Retinal pigment epithelial cell (primary cell): ENCODE measurements at regions not wholly inside any gene's neighbourhood (a gene's known extent, or its start where the extent isn't known, plus 50 kb on each side); places are given as distances from the start of the nearest gene placed in this dataset.
"Not testable (repeated sequence)": the region's sequence is repeated elsewhere in the genome, so short reads cannot be mapped to it uniquely, and the experiment has no call there.

ENCODE experiments used
- DNase-seq: peaks from one replicate; pipeline ENCODE4 v3.0.0-alpha.2; 2010; ENCODE audit warnings: low read depth
- H3K4me3 ChIP-seq: 2 replicates; pipeline ENCODE4 v1.5.1; 2011; ENCODE audit warnings: mild to moderate bottlenecking, low read length, control low read depth, moderate library complexity
- TF ChIP-seq, protein P1 (sequence below): conservative IDR thresholded peaks from 2 replicates; pipeline ENCODE4 v1.5.1; 2011; ENCODE audit warnings: low read depth, low read length, control low read depth, inconsistent platforms

- DNase-seq = not testable (repeated sequence)
Measured at GRCh38 chr1:143728802-143729448, 242.9 kb downstream of the FAM72C start.

GRCh38 chr1:143727263-143727662 lies 244.5 kb downstream of the FAM72C start:
- no peak overlapping the region for H3K4me3 ChIP-seq
- no peak for DNase-seq
- TF ChIP-seq, protein P1, sequence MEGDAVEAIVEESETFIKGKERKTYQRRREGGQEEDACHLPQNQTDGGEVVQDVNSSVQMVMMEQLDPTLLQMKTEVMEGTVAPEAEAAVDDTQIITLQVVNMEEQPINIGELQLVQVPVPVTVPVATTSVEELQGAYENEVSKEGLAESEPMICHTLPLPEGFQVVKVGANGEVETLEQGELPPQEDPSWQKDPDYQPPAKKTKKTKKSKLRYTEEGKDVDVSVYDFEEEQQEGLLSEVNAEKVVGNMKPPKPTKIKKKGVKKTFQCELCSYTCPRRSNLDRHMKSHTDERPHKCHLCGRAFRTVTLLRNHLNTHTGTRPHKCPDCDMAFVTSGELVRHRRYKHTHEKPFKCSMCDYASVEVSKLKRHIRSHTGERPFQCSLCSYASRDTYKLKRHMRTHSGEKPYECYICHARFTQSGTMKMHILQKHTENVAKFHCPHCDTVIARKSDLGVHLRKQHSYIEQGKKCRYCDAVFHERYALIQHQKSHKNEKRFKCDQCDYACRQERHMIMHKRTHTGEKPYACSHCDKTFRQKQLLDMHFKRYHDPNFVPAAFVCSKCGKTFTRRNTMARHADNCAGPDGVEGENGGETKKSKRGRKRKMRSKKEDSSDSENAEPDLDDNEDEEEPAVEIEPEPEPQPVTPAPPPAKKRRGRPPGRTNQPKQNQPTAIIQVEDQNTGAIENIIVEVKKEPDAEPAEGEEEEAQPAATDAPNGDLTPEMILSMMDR = no peak

More at GRCh38 chr1:143728802-143729448, 242.9 kb downstream of the FAM72C start:
- not testable (repeated sequence) for H3K4me3 ChIP-seq

DNA sequence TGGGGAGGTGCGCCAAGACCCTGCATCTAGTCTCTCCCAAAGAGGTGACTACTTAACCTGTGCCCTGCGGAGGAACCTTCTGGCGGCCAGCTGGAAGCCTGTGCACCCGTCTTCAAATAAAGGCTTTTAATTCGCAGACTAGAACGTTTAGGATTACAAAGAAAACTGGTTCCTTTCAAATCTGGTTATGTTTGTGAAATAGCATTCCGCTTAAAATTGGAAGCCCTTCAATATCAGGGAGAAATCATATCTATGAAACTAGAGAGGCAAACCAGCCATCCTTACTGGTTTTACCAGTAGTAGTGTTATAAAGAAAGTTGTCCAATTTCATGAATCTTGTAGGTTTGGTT lies 250.8 kb downstream of the FAM72C start:
- H3K4me3 ChIP-seq = no peak overlapping the region
- TF ChIP-seq, protein P1 = no peak
- no peak for DNase-seq

DNA sequence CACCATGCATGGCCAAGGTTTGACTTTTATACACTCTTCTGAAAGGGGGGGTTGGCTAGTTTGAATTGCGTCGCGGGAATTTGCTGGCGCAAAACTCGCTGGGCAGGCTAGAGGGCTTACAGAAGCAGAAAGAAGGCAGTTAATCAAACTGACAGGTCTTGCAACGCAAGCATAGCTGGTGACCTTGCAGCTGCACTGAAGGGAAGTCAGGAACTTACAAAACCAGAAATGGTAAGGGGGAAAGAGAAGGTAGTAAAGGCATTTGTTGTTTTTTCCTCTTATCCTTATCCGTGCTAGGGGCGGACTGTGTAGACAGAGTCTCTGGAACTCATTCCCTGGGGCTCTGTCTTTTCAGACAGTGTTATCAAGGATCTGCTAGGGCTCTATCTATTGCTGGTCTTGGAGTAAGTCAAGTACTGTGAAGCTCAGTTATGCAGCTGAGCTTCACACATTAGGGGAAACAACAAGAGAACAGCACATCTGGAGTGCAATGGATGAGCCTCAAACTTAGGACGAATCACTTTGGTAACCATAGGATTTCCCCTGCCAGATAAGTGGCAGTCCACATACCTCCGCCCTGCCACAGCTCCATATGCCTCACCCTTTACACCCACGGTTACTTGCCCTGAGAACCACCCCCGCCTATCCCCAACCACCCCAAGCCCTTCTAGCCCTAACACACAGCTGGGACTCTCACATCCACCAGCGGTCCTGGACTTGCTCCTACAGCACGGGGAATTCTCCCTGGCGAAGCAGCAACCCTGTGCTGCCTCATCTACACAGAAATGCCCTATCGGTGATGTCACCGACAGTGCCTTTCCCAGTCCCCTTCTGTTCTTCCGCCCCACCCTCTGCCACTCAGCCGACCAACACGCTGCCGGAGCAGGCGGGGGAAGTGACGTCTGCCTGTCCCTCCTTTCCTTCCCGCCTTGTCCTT lies 251.4 kb downstream of the FAM72C start:
- TF ChIP-seq, protein P1 = no peak
- H3K4me3 ChIP-seq = no peak overlapping the region
- DNase-seq = no peak

GRCh38 chr1:143718524-143718923 lies 253.3 kb downstream of the FAM72C start:
- H3K4me3 ChIP-seq = no peak overlapping the region
- TF ChIP-seq, protein P1 = no peak
- no peak for DNase-seq

GRCh38 chr1:143718021-143718420 lies 253.8 kb downstream of the FAM72C start:
- no peak for DNase-seq
- TF ChIP-seq, protein P1 = no peak

DNA sequence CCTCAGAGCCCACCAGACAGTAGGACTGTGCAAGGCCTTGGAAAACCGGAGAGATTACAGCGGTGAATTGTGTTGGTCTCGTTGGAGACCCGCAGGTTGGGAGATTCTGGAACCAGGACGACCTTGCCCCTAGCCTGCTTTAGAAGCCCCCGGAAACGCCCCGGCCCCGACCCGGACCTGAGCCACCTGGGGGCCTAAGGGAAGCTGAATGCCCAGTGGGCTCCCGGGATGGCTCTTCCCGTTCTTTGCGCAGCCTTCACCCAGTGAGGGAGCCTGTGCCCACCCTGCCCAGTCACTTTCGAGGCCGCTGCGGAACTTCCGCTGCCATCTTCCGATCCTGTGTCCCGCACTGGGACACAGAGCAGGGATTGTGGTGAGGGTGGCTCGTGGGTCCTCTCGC lies 254.4 kb downstream of the FAM72C start:
- no peak for DNase-seq
- H3K4me3 ChIP-seq = no peak overlapping the region
- TF ChIP-seq, protein P1 = no peak

More at GRCh38 chr1:143718021-143718420, 253.8 kb downstream of the FAM72C start:
- H3K4me3 ChIP-seq = no peak overlapping the region

- H3K4me3 ChIP-seq, DNase-seq: not testable (repeated sequence)
Measured at GRCh38 chr1:143714913-143715312, 256.9 kb downstream of the FAM72C start.
